Gastroesophageal sphincter (tissue), 3 donors: ENCODE measurements at regions not wholly inside any gene's neighbourhood (a gene's known extent, or its start where the extent isn't known, plus 50 kb on each side); places are given as distances from the start of the nearest gene placed in this dataset.

Experiments used
- CTCF ChIP-seq, 4 experiments: fragments of 200-600 bp in 2 of 4; fragments of 450-650 bp in 2 of 4; sonication (generic) in 1 of 4; IDR thresholded peaks; one replicate each; pipeline ENCODE4 v1.5.1; 2017 to 2019; ENCODE audit warnings: antibody characterized with exemption in 4 of 4, mild to moderate bottlenecking in 2 of 4, moderate library complexity in 2 of 4
- EP300 ChIP-seq: sonication (generic); formaldehyde crosslinking; IDR thresholded peaks from one replicate; pipeline ENCODE4 v1.6.1; 2017; ENCODE audit warnings: antibody characterized with exemption, mild to moderate bottlenecking
- POLR2A ChIP-seq, 2 donors: fragments of 450-650 bp; IDR thresholded peaks; one replicate each; pipeline ENCODE4 v1.6.1; 2017; ENCODE audit warnings: antibody characterized with exemption in 2 of 2, mild to moderate bottlenecking in 2 of 2, moderate library complexity in 1 of 2
- POLR2AphosphoS5 ChIP-seq: sonication (generic); formaldehyde crosslinking; IDR thresholded peaks from one replicate; pipeline ENCODE4 v1.6.1; 2017; ENCODE audit warnings: antibody characterized with exemption

- TF ChIP-seq CTCF (IDR thresholded peaks at IDR 0.05) (no peak), POLR2A (IDR thresholded peaks at IDR 0.05) (no peak), EP300 (no peak), POLR2AphosphoS5 (no peak)
Observed at GRCh38 chr1:114337417-114337816, 173.6 kb downstream of the TRIM33 start.
